ENCODE measurements at regions not wholly inside any gene's neighbourhood (a gene's known extent, or its start where the extent isn't known, plus 50 kb on each side); places are given as distances from the start of the nearest gene placed in this dataset.

DNA sequence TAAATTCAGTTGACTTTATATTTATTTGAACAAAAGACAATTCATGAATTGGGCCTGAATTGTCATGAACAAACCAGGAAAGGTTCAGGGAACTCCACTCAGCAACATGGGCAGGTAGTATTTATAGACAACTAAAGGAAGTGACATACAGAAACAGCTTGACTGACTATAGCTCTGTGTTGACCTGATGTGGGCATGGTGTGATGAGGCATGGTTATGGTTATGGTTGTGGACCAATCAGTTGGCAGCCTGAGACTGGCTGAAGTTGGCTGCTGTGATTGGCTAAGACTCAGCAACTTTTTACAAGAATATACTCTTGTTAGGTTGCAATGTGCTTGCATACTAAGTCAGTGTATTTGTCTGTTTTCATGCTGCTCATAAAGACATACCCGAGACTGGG lies 108.4 kb downstream of the HS3ST3B1 start:
- TF ChIP-seq, protein P1, sequence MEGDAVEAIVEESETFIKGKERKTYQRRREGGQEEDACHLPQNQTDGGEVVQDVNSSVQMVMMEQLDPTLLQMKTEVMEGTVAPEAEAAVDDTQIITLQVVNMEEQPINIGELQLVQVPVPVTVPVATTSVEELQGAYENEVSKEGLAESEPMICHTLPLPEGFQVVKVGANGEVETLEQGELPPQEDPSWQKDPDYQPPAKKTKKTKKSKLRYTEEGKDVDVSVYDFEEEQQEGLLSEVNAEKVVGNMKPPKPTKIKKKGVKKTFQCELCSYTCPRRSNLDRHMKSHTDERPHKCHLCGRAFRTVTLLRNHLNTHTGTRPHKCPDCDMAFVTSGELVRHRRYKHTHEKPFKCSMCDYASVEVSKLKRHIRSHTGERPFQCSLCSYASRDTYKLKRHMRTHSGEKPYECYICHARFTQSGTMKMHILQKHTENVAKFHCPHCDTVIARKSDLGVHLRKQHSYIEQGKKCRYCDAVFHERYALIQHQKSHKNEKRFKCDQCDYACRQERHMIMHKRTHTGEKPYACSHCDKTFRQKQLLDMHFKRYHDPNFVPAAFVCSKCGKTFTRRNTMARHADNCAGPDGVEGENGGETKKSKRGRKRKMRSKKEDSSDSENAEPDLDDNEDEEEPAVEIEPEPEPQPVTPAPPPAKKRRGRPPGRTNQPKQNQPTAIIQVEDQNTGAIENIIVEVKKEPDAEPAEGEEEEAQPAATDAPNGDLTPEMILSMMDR (IDR thresholded peaks at IDR 0.05; ENCODE audit: poor library complexity, severe bottlenecking): no peak
- TF ChIP-seq EZH2 (IDR thresholded peaks at IDR 0.05; ENCODE audit: borderline replicate concordance, insufficient read depth, low read length, poor library complexity, severe bottlenecking) (no peak), RAD21 (conservative IDR thresholded peaks at IDR 0.05) (no peak)
- TF ChIP-seq, protein P2, sequence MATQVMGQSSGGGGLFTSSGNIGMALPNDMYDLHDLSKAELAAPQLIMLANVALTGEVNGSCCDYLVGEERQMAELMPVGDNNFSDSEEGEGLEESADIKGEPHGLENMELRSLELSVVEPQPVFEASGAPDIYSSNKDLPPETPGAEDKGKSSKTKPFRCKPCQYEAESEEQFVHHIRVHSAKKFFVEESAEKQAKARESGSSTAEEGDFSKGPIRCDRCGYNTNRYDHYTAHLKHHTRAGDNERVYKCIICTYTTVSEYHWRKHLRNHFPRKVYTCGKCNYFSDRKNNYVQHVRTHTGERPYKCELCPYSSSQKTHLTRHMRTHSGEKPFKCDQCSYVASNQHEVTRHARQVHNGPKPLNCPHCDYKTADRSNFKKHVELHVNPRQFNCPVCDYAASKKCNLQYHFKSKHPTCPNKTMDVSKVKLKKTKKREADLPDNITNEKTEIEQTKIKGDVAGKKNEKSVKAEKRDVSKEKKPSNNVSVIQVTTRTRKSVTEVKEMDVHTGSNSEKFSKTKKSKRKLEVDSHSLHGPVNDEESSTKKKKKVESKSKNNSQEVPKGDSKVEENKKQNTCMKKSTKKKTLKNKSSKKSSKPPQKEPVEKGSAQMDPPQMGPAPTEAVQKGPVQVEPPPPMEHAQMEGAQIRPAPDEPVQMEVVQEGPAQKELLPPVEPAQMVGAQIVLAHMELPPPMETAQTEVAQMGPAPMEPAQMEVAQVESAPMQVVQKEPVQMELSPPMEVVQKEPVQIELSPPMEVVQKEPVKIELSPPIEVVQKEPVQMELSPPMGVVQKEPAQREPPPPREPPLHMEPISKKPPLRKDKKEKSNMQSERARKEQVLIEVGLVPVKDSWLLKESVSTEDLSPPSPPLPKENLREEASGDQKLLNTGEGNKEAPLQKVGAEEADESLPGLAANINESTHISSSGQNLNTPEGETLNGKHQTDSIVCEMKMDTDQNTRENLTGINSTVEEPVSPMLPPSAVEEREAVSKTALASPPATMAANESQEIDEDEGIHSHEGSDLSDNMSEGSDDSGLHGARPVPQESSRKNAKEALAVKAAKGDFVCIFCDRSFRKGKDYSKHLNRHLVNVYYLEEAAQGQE (IDR thresholded peaks at IDR 0.05; ENCODE audit: borderline replicate concordance): no peak

All from neural cell (in vitro differentiated cells).